SK-N-MC (cell line): ENCODE measurements at regions not wholly inside any gene's neighbourhood (a gene's known extent, or its start where the extent isn't known, plus 50 kb on each side); places are given as distances from the start of the nearest gene placed in this dataset.
"Not testable (repeated sequence)": the region's sequence is repeated elsewhere in the genome, so short reads cannot be mapped to it uniquely, and the experiment has no call there.

Experiments
- DNase-seq: peaks from one replicate; pipeline ENCODE4 v3.0.0-alpha.2; 2011; ENCODE audit warnings: low read depth, low spot score
- H3K27ac ChIP-seq: fragments of 200-600 bp; sonication (generic); 2 replicates; pipeline ENCODE4 v1.5.1; 2016; ENCODE audit warnings: mixed run types
- H3K36me3 ChIP-seq: fragments of 200-600 bp; sonication (generic); 2 replicates; pipeline ENCODE4 v1.6.1; 2017; ENCODE audit warnings: antibody characterized with exemption, low read length, mixed read lengths; ENCODE audit not compliant: insufficient read depth
- H3K4me3 ChIP-seq: fragments of 200-600 bp; sonication (generic); 2 replicates; pipeline ENCODE4 v1.5.1; 2016
- H3K9ac ChIP-seq: fragments of 200-600 bp; sonication (generic); 2 replicates; pipeline ENCODE4 v1.8.0; 2017; ENCODE audit warnings: mixed run types, mixed read lengths; ENCODE audit not compliant: insufficient read length
- H3K9me3 ChIP-seq: fragments of 200-600 bp; sonication (generic); 2 replicates; pipeline ENCODE4 v1.6.1; 2017; ENCODE audit warnings: low read depth, mild to moderate bottlenecking, antibody characterized with exemption, low read length, moderate library complexity, mixed read lengths
- EZH2 ChIP-seq: fragments of 200-600 bp; sonication (generic); IDR thresholded peaks from one replicate; pipeline ENCODE4 v1.6.1; 2017; ENCODE audit warnings: antibody characterized with exemption
- FOXP2 ChIP-seq: optimal IDR thresholded peaks from 2 replicates; pipeline ENCODE3; 2011; ENCODE audit warnings: mild to moderate bottlenecking, moderate library complexity; ENCODE audit not compliant: insufficient read depth; ENCODE audit errors: extremely low read length, control extremely low read depth
- POLR2AphosphoS5 ChIP-seq: IDR thresholded peaks from 2 replicates; pipeline ENCODE4 v1.6.1; 2012; ENCODE audit warnings: mild to moderate bottlenecking, low read depth, low read length, borderline replicate concordance

- H3K9me3 ChIP-seq = no peaks in the 10 kb centered on the region
- H3K4me3 ChIP-seq = no peak overlapping the region
- peak overlapping the region; percentile 33; the same call in 1 of the 2 replicates for H3K27ac ChIP-seq
- TF ChIP-seq FOXP2 (no peak), EZH2 (no peak), POLR2AphosphoS5 (no peak)
- peaks cover 34% of the 10 kb centered on the region for H3K36me3 ChIP-seq
- no peak for DNase-seq
- H3K9ac ChIP-seq = peak overlapping the region; percentile 16
These were observed 87.2 kb upstream of the PLEKHM1 start for GRCh38 chr17:45577571-45578279.

GRCh38 chr17:45578516-45579455 lies 88.3 kb upstream of the PLEKHM1 start:
- no peak overlapping the region for H3K9ac ChIP-seq
- TF ChIP-seq POLR2AphosphoS5 = no peak
- H3K36me3 ChIP-seq = peaks cover 31% of the 10 kb centered on the region
- H3K27ac ChIP-seq = no peak overlapping the region; the same call in 1 of the 2 replicates
- no peak for DNase-seq
- no peak overlapping the region for H3K4me3 ChIP-seq
- no peaks in the 10 kb centered on the region for H3K9me3 ChIP-seq

GRCh38 chr17:45579529-45580495 lies 89.3 kb upstream of the PLEKHM1 start:
- TF ChIP-seq FOXP2 (no peak), EZH2 (no peak), POLR2AphosphoS5 (no peak)
- peaks cover 31% of the 10 kb centered on the region for H3K36me3 ChIP-seq
- no peak overlapping the region for H3K4me3 ChIP-seq
- no peak overlapping the region for H3K27ac ChIP-seq
- DNase-seq = no peak
- no peaks in the 10 kb centered on the region for H3K9me3 ChIP-seq
- H3K9ac ChIP-seq = no peak overlapping the region

GRCh38 chr17:45580924-45581323 lies 90.4 kb upstream of the PLEKHM1 start:
- H3K9ac ChIP-seq = no peak overlapping the region
- H3K36me3 ChIP-seq = peaks cover 22% of the 10 kb centered on the region

GRCh38 chr17:45581860-45582259 lies 91.3 kb upstream of the PLEKHM1 start:
- peaks cover 17% of the 10 kb centered on the region for H3K36me3 ChIP-seq
- DNase-seq = no peak
- no peak overlapping the region for H3K27ac ChIP-seq
- H3K4me3 ChIP-seq = no peak overlapping the region
- no peak overlapping the region for H3K9ac ChIP-seq
- no peaks in the 10 kb centered on the region for H3K9me3 ChIP-seq
- TF ChIP-seq EZH2 = no peak
- TF ChIP-seq FOXP2 = no peak
- TF ChIP-seq POLR2AphosphoS5 = no peak

More at GRCh38 chr17:45580924-45581323, 90.4 kb upstream of the PLEKHM1 start:
- DNase-seq = no peak
- H3K9me3 ChIP-seq = no peaks in the 10 kb centered on the region
- H3K27ac ChIP-seq = no peak overlapping the region
- no peak overlapping the region for H3K4me3 ChIP-seq
- TF ChIP-seq EZH2 (no peak), POLR2AphosphoS5 (no peak), FOXP2 (no peak)

- peaks cover 14% of the 10 kb centered on the region for H3K36me3 ChIP-seq
- peak overlapping the region; percentile 76 for H3K27ac ChIP-seq
- H3K4me3 ChIP-seq = peak overlapping the region; percentile 76
- no peaks in the 10 kb centered on the region for H3K9me3 ChIP-seq
- no peak for DNase-seq
- peak overlapping the region; percentile 82 for H3K9ac ChIP-seq
- peak; percentile 50; the same call in 1 of the 2 replicates for TF ChIP-seq POLR2AphosphoS5
- no peak for TF ChIP-seq FOXP2
These were observed 93.8 kb upstream of the PLEKHM1 start for GRCh38 chr17:45584092-45585036.

- not testable (repeated sequence) for H3K9me3 ChIP-seq, DNase-seq
- Histone ChIP-seq H3K27ac (peak overlapping the region; percentile 76), H3K36me3 (peaks cover 14% of the 10 kb centered on the region), H3K4me3 (peak overlapping the region; percentile 76), H3K9ac (peak overlapping the region; percentile 82)
- peak; percentile 73 for TF ChIP-seq POLR2AphosphoS5
These were observed 94.7 kb upstream of the PLEKHM1 start for GRCh38 chr17:45585037-45585733.

- H3K9ac ChIP-seq, DNase-seq, H3K4me3 ChIP-seq, H3K27ac ChIP-seq, H3K9me3 ChIP-seq: not testable (repeated sequence)
- peaks cover 14% of the 10 kb centered on the region for H3K36me3 ChIP-seq
These were observed 95.5 kb upstream of the PLEKHM1 start for GRCh38 chr17:45585794-45586650.

GRCh38 chr17:45586651-45586934 lies 96.1 kb upstream of the PLEKHM1 start:
- H3K36me3 ChIP-seq = peaks cover 12% of the 10 kb centered on the region
- H3K4me3 ChIP-seq, H3K9me3 ChIP-seq, H3K9ac ChIP-seq, H3K27ac ChIP-seq, DNase-seq: not testable (repeated sequence)

GRCh38 chr17:45592433-45592923 lies 102.0 kb upstream of the PLEKHM1 start:
- not testable (repeated sequence) for DNase-seq, H3K9me3 ChIP-seq, H3K9ac ChIP-seq, H3K27ac ChIP-seq, H3K36me3 ChIP-seq, H3K4me3 ChIP-seq
